HEK293T (cell line): ENCODE measurements at regions not wholly inside any gene's neighbourhood (a gene's known extent, or its start where the extent isn't known, plus 50 kb on each side); places are given as distances from the start of the nearest gene placed in this dataset.

Source experiments
- ARNT ChIP-seq: fragments of 450-650 bp; IDR thresholded peaks from 2 replicates; pipeline ENCODE4 v1.6.1; 2017; ENCODE audit warnings: mild to moderate bottlenecking
- BHLHE40 ChIP-seq: fragments of 450-650 bp; IDR thresholded peaks from 2 replicates; pipeline ENCODE4 v1.6.1; 2016; ENCODE audit warnings: mild to moderate bottlenecking, moderate library complexity, borderline replicate concordance
- FOXA1 ChIP-seq: fragments of 450-650 bp; IDR thresholded peaks from 2 replicates; pipeline ENCODE4 v1.6.1; 2016; ENCODE audit warnings: mild to moderate bottlenecking
- FOXK2 ChIP-seq: fragments of 450-650 bp; IDR thresholded peaks from 2 replicates; pipeline ENCODE4 v1.6.1; 2016; ENCODE audit warnings: mild to moderate bottlenecking
- FOXM1 ChIP-seq: fragments of 450-650 bp; IDR thresholded peaks from 2 replicates; pipeline ENCODE4 v1.6.1; 2017; ENCODE audit warnings: mild to moderate bottlenecking, borderline replicate concordance
- HDGF ChIP-seq: fragments of 450-650 bp; IDR thresholded peaks from 2 replicates; pipeline ENCODE4 v1.6.1; 2017; ENCODE audit warnings: antibody characterized with exemption, borderline replicate concordance
- L3MBTL2 ChIP-seq: fragments of 450-650 bp; conservative IDR thresholded peaks from 2 replicates; pipeline ENCODE4 v1.6.1; 2016; ENCODE audit warnings: mild to moderate bottlenecking
- LEF1 ChIP-seq: fragments of 450-650 bp; IDR thresholded peaks from 2 replicates; pipeline ENCODE4 v1.6.1; 2017; ENCODE audit warnings: mild to moderate bottlenecking, borderline replicate concordance
- NFRKB ChIP-seq: fragments of 450-650 bp; IDR thresholded peaks from 2 replicates; pipeline ENCODE4 v1.6.1; 2016; ENCODE audit warnings: mild to moderate bottlenecking, moderate library complexity
- SP1 ChIP-seq: fragments of 450-650 bp; IDR thresholded peaks from 2 replicates; pipeline ENCODE4 v1.6.1; 2017
- SUZ12 ChIP-seq: fragments of 450-650 bp; IDR thresholded peaks from 2 replicates; pipeline ENCODE4 v1.6.1; 2016; ENCODE audit warnings: mild to moderate bottlenecking
- TARDBP ChIP-seq: fragments of 450-650 bp; IDR thresholded peaks from 2 replicates; pipeline ENCODE4 v1.6.1; 2016
- ZNF384 ChIP-seq: fragments of 450-650 bp; IDR thresholded peaks from 2 replicates; pipeline ENCODE4 v1.6.1; 2016
- TF ChIP-seq, protein P1 (sequence below): fragments of 450-650 bp; IDR thresholded peaks from 2 replicates; pipeline ENCODE4 v1.6.1; 2016

- TF ChIP-seq TARDBP (no peak), BHLHE40 (no peak), HDGF (no peak), SUZ12 (no peak), ARNT (no peak), FOXK2 (no peak), FOXA1 (no peak), ZNF384 (no peak), FOXM1 (no peak), L3MBTL2 (no peak), NFRKB (no peak), SP1 (no peak), LEF1 (no peak)
- TF ChIP-seq, protein P1, sequence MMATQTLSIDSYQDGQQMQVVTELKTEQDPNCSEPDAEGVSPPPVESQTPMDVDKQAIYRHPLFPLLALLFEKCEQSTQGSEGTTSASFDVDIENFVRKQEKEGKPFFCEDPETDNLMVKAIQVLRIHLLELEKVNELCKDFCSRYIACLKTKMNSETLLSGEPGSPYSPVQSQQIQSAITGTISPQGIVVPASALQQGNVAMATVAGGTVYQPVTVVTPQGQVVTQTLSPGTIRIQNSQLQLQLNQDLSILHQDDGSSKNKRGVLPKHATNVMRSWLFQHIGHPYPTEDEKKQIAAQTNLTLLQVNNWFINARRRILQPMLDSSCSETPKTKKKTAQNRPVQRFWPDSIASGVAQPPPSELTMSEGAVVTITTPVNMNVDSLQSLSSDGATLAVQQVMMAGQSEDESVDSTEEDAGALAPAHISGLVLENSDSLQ, result no peak
Measured at GRCh38 chrX:7316887-7317286, 168.9 kb upstream of the PUDP start.
